SH-SY5Y (cell line): ENCODE measurements at regions not wholly inside any gene's neighbourhood (a gene's known extent, or its start where the extent isn't known, plus 50 kb on each side); places are given as distances from the start of the nearest gene placed in this dataset.

Source experiments
- GATA2 ChIP-seq: IDR thresholded peaks from 2 replicates; pipeline ENCODE4 v1.6.1; 2011; ENCODE audit warnings: mild to moderate bottlenecking, low read depth, low read length
- GATA3 ChIP-seq: IDR thresholded peaks from 2 replicates; pipeline ENCODE4 v1.6.1; 2011; ENCODE audit warnings: low read depth, mild to moderate bottlenecking, low read length, moderate library complexity

- TF ChIP-seq GATA3: no peak
- no peak for TF ChIP-seq GATA2
These were observed 1507.4 kb upstream of the CELF4 start for GRCh38 chr18:39072970-39073369.
